ENCODE measurements at regions not wholly inside any gene's neighbourhood (a gene's known extent, or its start where the extent isn't known, plus 50 kb on each side); places are given as distances from the start of the nearest gene placed in this dataset.
"Not testable (repeated sequence)": the region's sequence is repeated elsewhere in the genome, so short reads cannot be mapped to it uniquely, and the experiment has no call there.

DNA sequence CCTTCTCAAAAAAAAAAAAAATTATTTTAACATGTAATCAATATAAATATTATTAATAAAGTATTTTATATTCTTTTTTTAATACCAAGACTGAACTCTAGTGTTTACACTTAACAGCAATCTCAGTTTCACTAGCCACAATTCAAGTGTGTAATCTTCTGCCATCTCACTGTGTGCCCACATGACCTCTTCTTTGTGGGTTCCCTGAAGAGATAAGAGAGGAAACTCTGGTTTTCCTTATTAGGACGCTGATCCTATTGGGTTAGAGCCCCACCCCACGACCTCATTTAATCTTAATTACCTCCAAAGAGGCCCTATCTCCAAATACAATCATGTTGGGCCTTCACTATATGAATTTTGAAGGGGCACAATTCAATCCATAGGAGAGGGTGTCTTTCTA is 177.6 kb downstream of the STK31 start:
- no peak for DNase-seq

DNA sequence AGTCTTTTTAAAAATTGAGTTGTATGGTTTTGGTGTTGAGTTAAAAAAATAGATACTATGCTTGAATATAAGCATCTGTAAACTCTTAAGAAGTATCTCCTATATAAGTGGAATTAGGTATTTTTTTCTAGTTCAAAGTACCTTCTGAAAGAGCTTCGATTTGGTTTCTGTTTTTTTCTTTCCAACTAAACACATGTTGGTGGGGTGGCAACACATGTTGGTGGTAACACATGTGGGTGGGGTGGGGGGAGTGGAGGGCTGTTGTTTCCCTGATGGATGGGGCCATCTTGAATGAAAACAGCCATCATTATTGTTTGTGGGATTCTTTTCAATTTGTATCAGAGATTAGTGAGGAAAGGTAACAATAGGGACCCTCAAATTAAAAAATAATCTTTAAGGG is 178.9 kb downstream of the STK31 start:
- no peak for DNase-seq

DNA sequence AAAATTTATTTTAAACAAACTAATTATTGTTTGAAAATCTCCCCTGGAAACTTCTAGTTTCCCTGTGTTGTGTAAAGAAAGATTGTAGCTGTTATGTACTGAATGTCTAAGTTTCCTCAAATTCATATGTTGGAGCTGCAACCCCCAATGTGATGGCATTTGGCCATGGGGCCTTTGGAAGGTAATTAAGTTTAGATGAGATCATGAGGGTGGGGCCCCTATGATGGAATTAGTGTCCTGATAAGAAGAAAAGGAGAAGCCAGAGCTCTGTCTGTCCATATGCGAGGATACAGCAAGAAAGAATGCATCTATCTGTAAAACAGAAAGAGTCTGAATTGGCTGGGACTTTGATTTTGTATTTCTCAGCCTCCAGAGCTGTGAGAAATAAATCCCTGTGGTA is 179.5 kb downstream of the STK31 start:
- no peak for DNase-seq

DNA sequence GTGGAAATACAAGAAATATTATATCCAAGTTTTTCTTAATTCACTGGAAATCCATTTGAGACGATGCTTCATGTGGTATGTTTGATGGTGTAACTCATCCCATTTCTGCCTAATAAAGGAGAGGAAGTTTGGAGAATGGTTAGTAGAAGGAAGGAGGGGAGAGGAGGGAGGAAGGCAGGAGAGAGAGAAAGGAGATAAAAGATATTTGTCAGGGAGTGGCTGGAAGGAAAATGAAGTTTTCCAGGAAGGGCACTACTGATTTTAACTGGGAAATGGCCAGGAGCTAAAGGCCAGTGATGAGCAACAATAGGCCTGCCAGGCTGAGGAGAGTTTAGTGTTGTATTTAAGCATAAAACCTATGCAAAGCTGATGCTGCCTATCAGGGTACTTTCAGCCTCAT is 182.0 kb downstream of the STK31 start:
- no peak for DNase-seq

DNA sequence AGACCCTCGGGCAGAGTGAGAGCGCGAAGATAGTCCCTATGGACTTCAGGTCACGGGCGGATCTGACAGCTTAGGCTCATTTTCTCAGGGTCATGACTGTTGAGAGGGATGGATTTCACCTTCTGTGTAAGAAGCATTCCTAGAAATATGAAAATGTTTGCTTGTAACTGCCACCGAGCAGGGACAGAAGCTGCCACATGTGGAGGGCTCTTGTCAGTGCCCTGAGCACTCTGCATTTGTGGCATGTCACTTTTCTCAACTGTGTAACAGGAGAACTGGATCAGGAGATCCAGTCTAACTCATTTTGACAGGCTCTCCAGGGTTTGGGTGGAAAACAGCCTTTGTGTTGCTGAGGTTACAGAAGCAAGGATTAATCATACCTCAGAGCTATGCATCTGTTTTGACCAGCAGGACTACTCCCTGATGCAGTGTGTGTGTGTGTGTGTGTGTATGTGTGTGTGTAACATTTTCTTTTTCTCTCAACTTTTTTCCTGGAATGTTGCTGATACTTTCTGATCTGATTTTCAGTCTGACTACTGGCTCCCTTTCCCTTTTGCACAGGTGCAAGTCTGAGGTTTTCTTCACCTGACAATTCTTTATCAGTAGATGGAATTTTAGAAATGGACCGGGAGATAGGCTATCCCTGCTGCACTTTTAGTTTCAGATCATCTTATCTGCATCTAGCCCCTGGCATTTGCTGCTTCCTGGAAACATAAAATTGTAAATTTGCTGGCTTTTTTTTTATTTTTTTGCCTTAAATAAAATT is 183.3 kb downstream of the STK31 start:
- no peak for DNase-seq

DNA sequence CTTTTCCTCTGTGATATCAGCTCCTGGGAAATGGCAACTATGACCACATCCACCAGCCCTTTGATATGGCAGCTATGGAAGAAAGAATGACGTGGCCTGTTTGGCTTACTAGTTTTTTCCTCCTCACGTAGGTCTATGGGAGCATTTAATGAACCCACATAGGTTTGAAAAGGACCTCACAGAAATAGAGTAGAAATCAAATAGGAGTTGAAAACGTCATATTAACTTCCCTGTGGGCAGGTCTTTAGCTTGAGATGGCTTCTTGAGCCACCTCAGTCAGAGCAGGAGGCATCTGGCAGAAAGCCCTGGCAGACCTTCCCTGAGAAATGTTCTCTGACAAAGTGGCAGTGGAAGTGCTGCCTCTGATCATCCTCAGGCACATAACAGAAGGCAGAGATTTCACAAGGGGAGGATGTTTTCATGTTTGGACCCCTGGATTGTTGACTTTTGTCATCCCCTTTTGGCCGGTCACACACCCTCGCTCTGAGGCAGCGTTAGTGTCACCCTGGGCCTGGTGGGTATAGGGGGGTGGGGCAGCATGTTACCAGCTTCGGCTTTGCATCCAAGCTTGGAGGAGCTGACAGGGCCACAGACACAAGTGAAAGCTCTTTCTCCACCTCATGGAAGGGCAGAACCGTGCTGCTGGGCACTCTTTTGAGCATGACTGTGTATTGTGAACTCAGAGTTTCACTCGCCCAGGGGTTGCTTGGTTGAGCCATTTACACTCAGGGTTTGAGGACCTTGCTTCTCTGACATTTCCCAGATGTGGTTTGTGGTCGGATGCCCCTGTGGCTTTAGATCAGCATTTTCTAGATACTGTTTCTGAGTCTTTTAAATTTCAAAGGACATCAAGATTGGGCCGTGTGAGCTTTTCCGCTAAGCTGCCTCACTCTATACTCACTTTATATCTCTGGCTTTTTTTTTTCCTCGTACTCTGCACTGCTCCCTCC is 184.2 kb downstream of the STK31 start:
- no peak for DNase-seq

DNA sequence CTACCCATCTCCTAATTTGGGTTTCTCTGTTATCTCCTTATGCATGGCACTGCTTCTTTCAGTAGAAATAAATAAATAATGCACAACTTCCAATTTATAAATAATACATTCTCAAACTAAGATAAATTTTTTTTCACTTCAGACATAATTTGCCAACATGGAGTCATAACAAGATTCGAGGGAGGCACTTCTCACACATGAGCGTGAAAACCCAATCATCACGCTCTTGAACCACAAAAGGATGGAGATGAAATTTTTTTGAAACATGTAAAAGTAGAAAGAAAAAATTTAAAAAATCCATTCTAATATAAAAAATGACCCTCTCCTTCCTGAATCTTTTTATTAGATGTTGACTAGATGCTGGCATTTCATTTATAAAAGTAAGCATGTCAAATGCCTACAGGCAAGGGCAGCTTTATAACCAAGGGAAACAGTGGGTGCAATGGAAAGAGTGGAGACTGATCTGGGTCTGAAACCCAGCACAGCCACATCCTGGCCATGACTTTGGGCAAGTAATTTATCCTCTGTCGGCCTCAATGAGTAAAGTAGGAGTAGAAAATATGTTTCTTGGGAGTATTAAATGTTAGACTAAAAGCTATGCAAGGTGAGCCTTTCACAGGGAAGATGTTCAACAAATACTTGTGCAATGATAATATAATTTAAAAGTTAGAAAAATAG is 185.0 kb downstream of the STK31 start:
- no peak for DNase-seq

DNA sequence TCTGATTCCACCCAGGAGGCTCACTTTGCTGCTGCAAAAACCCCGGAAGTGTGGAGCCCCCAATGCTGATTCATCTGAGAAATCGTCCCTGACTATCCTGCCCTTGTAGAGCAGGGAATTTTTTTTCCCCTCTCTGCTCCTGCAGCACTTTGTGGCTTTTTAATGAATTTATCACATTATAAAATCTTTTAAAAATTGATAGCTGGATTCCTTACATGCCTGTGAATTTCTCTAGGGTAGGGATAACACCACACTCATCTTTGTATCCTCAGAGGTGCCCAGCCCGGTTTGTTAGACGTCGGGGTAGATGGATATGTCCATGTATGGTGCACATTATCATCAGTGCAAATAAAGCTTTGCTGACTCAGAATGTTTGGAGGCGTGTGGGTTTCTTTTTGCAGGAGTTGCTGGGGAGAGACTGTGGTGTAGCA is 185.7 kb downstream of the STK31 start:
- no peak for DNase-seq

DNA sequence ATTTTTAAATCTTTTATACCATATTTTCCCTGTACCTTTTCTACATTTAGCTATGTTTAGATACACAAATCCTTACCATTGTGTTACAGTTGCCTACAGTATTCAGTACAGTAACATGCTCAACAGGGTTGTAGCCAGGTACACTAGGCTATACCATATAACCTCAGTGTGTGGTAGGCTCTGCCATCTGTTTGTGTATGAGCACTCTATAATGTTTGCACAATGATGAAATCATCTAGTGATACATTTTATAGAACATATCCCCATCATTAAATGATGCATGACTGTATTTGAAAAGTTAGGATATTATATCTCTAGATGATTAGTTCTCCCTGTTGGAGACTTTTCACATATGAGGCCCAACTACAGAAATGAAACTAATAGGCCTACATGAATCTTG is 188.6 kb downstream of the STK31 start:
- no peak for DNase-seq

DNA sequence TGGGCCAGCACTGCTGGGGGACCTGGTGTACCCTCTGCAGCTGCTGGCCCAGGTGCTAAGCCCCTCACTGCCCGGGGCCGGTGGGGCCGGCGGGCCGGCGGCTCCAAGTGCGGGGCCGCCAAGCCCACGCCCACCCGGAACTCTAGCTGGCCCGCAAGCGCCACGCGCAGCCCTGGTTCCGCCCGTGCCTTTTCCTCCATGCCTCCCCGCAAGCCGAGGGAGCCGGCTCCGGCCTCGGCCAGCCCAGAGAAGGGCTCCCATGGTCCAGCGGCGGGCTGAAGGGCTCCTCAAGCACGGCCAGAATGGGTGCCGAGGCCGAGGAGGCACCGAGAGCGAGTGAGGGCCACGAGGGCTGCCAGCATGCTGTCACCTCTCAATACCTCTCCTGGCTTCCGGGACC is 194.9 kb downstream of the STK31 start:
- DNase-seq: not testable (repeated sequence)

DNA sequence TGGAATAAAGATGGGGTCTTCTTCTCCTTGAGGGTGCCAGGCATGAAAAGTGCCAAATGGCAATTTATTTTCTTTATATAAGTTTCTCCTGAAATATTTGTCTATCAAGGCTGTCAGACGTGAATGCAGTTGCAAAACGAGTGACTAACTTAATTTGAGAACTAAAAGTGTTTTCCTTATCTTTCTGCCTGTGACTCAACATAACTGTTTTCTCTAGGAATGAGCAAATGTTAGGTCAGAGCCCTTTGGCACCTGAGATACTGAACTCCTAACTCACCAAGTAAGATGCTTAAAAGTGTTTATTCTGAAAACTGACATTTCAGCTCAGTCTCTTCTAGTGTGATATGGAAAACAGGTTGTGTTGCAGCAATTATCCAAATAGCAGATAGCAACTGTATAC is 197.0 kb downstream of the STK31 start:
- no peak for DNase-seq

DNA sequence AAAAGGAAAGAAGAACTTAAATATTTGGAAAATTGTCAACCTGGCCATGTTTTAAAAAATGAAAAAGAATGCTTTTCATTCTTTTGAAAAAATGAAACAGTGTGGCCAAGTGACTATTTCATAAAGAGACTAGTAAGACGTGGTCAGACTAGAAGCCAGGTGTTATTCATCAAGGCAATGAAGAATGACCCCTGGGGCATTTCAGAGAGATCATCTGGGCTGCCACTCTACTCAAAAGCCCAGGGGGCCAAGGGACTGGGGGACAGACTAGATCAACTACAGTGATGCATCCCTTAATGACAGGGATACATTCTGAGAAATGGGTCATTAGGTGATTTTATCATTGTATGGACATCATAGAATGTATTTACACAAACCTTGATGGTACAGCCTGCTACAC is 199.4 kb downstream of the STK31 start:
- DNase-seq: no peak

DNA sequence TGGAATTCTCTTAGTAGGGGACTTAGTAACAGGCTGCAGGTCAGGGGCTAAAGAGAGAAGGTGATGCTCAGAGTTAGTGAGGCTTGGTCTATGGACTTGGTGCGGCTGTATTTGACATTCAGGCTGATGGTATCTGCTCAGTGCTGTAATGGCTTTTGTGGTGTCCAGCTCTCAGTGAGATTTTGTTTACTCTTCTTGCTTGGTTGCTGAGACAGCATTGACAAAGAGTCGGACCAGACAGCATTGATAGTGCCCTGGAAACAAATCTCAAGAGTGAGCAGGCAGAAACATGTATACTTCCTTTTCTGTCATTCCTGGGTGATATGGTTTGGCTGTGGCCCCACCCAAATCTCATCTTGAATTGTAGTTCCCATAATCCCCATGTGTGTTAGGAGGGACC is 202.0 kb downstream of the STK31 start:
- no peak for DNase-seq

DNA sequence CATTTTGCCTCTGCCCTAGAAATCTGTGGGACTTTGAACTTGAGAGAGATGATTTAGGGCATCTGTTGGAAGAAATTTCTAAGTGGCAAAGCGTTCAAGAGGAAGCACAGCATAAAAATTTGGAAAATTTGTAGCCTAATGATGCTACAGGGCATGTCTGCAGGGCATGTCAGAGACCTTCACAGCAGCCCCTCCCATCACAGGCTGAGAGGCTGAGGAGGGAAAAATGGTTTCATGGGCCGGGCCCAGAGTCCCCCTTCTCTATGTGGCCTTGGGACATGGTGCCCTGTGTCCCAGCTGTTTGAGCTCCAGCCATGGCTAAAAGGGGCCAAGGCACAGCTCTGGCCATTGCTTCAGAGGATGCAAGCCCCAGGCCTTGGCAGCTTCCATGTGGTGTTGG is 203.0 kb downstream of the STK31 start:
- no peak for DNase-seq

DNA sequence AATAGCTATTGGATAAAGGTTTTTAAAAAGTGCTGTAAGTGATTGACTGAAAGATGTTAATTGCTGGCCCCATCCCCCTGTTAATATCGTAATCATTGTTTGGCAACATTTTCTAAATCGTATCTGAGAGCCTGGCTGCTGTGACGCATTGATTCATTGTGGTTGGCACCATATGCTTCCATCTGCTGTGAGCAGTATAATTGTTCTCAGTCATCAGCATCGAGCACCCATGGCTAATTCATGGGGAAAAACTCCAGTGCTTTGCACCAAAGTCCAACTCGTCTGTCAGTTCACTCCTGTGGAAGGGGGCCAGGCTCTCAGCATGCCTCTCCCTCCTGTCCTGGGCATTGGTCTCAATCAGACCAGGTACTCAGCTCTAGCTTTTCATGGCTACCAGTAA is 205.2 kb downstream of the STK31 start:
- DNase-seq: no peak

DNA sequence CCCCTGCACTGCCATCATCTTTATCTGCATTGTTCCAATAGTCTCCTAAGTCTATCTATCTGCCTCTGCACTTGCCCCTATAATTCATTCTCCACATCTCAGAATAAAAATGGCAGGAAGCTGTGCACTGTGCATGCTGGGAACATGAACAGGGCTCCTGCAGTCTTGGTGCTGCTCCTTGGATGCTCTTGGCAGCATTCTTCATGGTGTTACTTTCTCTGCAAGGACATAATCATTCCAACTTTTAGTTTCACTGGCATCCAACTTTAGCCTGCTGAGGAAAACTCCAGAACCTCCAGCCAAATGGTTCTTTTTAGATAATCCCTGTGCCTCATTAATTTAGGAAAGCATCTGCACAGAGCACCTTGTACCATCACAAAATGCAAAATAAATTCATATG is 208.3 kb downstream of the STK31 start:
- DNase-seq: no peak

DNA sequence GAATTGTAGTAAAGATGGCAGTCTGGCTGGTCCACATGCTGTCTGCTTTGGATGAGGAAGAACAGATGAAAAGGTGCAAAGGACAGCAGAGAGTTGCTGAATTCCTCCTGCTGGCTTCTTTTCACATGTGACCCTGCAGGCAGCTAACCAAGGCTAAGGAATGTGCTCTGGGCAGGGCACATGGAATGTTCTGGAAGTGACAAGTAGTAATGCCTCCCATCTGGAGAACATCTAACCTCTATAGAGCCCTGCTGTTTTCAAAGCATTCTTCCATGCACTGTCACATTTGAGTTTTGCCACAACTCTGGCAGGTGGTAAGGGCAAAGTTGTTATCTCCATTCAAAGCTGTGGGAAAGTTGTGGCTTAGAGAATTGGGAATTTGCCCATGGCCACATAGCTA is 208.8 kb downstream of the STK31 start:
- no peak for DNase-seq

DNA sequence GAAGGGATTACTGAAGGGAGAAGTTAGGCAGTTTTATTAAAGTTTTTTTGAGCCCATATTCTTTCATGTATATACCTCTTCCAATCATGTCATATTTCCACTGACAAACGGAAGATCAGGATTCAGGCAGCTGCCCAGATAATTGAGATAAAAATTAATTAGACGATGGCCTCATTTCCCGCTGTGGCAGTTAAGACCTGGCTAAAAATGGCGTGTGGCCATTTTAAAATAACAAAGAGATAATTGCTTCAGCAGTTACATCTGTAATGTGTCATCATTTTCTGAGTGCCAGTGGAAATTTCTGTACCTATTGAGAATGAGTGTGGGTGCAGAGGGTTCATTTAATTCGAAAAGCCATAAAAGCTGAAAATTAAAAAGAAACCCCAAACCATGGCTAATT is 215.1 kb downstream of the STK31 start:
- no peak for DNase-seq

DNA sequence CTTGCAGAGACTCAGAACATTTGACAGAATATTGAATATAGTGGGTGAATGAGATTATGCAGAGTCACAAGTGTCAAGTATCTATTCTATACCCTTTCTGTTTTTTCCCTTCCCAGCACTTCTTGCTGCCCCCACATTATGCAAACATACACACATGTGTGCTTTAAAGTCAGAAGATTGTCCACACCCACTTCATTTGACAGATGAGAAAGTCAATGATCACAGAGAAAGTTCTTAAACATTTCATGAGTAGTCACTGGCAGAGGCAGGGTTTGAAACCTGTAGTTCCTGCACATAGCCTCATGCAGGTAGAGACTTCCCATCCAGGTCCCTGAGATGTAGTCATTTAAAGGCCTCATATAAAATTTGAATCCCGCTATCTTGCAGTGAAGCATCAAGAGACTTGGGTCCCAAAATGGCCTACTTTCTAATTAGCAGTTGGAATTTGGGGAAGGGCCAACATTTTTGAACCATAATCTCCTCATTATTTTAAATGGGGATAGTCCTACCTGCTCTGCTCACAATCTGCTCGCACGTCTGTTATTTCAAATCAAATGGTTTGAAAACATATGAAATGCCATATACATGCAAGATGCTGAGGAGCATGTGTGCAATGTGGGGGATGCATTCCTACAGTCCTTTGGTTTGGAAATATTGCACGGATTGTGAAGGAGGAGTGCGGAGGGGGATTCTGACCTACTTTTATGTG is 217.8 kb downstream of the STK31 start:
- DNase-seq: no peak

DNA sequence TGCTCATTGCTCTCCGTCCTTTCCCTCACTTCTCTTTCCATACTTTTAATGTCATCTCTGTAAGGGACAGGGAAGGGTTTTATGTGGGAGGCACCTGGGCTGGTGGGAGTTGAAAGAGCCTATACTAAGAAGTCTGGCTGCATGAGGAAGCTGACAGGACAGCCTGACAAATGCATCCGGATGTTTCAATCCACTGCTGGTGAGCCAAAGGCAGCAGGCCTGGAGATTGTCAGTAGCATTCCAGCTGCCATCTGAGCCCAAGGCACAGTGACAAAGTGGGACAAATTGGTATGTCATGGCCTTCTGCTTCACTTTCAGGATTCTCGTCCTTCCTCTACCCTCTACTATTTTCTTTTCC is 218.4 kb downstream of the STK31 start:
- DNase-seq: no peak

DNA sequence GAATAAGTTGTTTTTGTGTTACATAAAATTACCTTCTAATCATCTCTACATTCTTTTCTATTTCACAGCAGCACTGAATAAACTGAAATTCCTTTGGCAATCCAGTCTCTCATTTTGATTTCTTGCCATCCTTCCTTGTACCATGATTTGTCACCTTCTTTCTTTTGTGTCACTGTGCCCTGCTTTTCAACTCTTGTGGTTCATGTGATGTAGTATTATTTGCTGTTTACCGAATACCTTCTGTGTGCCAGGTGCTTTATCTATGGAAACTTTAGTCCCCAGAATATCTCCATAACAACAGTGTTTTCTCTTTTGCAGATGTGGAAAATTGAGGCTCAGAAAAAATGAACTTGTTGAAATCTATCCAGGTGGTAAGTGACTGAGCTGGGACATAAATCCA is 220.3 kb downstream of the STK31 start:
- no peak for DNase-seq

DNA sequence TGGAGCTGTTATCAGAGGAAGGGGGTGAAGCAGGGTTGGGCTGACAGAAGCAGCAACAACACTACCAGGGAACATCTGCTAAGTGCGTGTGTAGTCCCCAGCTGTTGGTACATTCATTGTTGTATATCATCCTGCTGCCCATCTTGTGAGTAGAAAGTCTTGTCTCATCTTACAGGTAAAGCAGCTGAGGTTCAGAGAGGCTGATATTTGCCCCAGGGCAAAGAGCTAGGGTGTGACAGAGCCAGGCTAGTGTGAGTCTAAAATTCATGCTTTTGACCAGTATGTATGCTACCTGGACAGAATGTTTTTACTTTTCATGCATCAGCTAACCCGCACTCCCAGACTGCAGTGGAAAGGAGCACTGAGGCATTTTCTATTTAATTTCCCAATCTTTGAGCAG is 221.6 kb downstream of the STK31 start:
- no peak for DNase-seq

DNA sequence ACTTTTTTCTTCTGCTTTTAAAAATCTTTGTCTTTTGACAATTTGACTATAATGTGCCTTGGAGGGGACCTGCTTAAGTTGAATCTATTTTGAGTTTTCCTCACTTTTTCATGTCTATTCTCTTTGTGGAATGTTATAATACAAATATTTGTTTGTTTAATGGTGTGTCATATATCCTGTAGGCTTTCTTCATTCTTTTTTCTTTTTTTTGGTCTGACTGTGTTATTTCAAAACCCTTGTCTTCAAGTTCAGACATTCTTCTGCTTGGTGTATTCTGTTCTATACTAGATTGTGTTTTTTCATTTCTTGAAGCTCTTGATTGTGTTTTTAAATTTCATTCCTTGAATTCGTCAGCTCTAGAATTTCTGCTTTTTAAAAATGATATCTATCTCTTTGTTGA is 228.2 kb downstream of the STK31 start:
- DNase-seq: no peak
